Renal cortex interstitium (tissue), 11 donors: ENCODE measurements at regions not wholly inside any gene's neighbourhood (a gene's known extent, or its start where the extent isn't known, plus 50 kb on each side); places are given as distances from the start of the nearest gene placed in this dataset.
"Not testable (repeated sequence)": the region's sequence is repeated elsewhere in the genome, so short reads cannot be mapped to it uniquely, and the experiment has no call there.

Source experiments
- DNase-seq, 11 donors: peaks; one replicate each; pipeline ENCODE4 v3.0.0-alpha.2; 2013; ENCODE audit warnings: low read depth in 9 of 11, low spot score in 4 of 11; ENCODE audit errors: extremely low read depth in 1 of 11

GRCh38 chr15:38103564-38103963, 149.1 kb upstream of the SPRED1 start:
- DNase-seq: no peak

GRCh38 chr15:38111070-38111469, 141.6 kb upstream of the SPRED1 start:
- no peak for DNase-seq

- no peak for DNase-seq
Measured at GRCh38 chr15:38112406-38112805, 140.2 kb upstream of the SPRED1 start.

- DNase-seq: no peak
Measured at GRCh38 chr15:38115121-38115520, 137.5 kb upstream of the SPRED1 start.

GRCh38 chr15:38117781-38118180, 134.9 kb upstream of the SPRED1 start:
- DNase-seq: no peak

GRCh38 chr15:38119865-38120264, 132.8 kb upstream of the SPRED1 start:
- DNase-seq: not testable (repeated sequence)

GRCh38 chr15:38127306-38127771, 125.3 kb upstream of the SPRED1 start:
- no peak for DNase-seq

GRCh38 chr15:38128341-38128781, 124.3 kb upstream of the SPRED1 start:
- DNase-seq: no peak

- no peak for DNase-seq
Measured at GRCh38 chr15:38128921-38129320, 123.7 kb upstream of the SPRED1 start.

- peak in 6 of 11 donors; percentile 15 to 53 (median 37) for DNase-seq
Measured at GRCh38 chr15:38129531-38130204, 123.0 kb upstream of the SPRED1 start.

GRCh38 chr15:38130205-38130567, 122.5 kb upstream of the SPRED1 start:
- no peak for DNase-seq

GRCh38 chr15:38130740-38131498, 121.7 kb upstream of the SPRED1 start:
- DNase-seq: peak in 3 of 11 donors; percentile 21 to 32 (median 31)

GRCh38 chr15:38134252-38134651, 118.4 kb upstream of the SPRED1 start:
- no peak for DNase-seq

- DNase-seq: not testable (repeated sequence)
Measured at GRCh38 chr15:38142195-38142594, 110.4 kb upstream of the SPRED1 start.

GRCh38 chr15:38144921-38145320, 107.7 kb upstream of the SPRED1 start:
- no peak for DNase-seq

GRCh38 chr15:38145651-38146111, 107.0 kb upstream of the SPRED1 start:
- DNase-seq: no peak

GRCh38 chr15:38147246-38147645, 105.4 kb upstream of the SPRED1 start:
- no peak for DNase-seq

- DNase-seq: no peak
Measured at GRCh38 chr15:38148471-38148870, 104.2 kb upstream of the SPRED1 start.

- DNase-seq: no peak
Measured at GRCh38 chr15:38149315-38149714, 103.3 kb upstream of the SPRED1 start.

- no peak for DNase-seq
Measured at GRCh38 chr15:38150148-38150547, 102.5 kb upstream of the SPRED1 start.
